Central memory CD4-positive, alpha-beta T cell (primary cell): ENCODE measurements at regions not wholly inside any gene's neighbourhood (a gene's known extent, or its start where the extent isn't known, plus 50 kb on each side); places are given as distances from the start of the nearest gene placed in this dataset.

Source experiments
- DNase-seq: peaks from one replicate; pipeline ENCODE4 v3.0.0; 2022

DNA sequence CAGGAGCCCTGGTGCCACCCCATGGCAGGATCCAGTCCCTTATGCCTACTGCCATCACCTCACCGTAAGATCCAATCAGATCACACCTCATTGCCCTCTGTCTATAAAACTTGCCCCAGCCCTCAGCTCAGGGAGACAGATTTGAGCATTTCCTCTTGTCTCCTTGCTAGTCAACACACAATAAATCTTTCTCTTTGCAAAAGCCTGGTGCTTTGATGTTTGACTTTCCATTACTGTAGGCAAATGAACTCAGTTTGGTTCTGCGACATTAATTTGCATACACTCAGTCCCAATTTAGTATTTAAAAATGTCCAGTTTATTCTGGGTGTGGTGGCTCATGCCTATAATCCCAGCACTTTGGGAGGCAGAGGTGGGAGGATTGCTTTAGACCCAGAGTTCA lies 188.4 kb downstream of the AEBP2 start:
- DNase-seq = no peak

DNA sequence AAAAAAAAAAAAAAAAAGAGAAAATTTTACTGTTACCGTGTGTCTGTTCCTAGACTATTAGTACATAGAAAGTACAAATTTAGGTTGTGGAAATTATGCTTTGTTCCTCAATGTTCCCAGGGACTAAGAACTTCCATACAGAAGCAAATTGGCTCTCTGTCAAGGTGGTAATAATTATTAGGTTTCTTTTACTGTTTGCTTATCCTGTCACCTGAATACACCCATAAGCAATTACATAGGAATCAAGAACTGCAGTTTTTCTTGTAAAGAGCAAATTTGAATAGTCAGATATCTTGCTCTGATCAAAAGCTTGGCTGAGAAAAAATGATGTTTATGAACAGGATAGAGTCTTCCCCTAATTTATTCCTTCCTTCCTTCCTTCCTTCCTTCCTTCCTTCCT lies 191.2 kb downstream of the AEBP2 start:
- no peak for DNase-seq

DNA sequence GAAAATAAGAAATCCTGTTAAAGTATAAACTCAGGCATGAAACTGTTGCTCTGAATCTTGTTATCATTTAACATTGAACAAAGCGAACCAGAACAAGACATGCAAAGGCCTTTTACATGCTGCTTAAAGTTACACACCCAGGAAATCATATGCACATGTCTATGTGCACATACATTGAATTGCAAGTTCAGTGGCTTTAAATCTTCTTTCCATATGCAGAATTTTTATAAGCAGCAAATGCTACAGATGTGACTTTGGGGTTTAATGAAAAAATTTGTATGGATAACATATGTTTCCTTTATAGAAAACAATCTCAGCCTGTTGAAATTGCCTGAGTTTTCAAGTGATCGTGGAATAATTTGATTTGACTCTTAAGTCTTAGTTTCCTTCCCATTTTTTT lies 193.9 kb downstream of the AEBP2 start:
- DNase-seq = no peak

DNA sequence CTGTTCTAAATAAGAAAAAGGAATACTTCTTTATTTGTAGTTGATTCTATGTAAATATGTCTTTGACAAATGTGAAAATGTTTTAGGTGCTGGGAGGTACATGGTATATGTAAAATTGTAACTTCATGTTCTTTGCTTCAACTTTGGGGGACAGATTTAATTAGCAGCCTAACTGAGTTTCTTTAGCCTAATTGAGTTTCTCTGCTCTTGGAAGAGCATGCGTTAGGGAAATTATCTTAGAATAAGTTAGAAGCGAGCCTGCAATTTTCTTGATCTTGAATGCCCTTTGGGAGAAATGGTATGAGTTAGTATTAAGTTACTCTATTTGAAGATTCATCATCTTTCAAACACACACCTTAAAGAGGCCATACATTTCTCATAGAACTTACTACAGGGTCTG lies 194.3 kb downstream of the AEBP2 start:
- DNase-seq = no peak

DNA sequence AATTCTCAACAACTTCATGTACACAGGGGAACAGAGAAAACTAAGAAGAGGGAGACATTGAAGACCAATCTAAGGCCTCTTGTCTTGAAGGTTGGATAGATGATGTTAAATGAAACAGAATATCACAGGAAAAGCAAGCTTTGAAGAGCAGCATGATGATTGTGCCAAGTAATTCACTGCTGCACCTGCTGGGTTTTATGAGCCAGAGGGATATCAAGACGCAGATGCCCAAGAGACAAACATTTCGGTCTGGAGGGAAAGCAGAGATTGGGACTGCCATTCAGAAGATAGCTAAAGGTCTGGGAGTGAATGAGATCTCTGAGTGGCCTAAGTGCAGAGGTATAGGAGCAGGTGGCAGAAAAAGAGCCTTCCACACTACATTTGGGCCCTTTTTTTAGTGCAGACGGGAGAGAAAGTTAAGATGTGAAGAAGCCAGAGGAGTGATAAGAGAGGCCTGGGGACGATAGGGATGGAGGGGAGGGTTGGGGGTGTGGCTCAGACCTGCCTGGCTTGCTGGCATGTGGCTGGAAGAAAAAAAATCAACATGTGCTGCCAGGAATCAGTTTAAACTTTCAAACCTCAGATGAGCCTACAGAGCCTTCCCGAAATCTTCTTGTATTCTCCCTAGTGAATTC lies 200.6 kb downstream of the AEBP2 start:
- no peak for DNase-seq

DNA sequence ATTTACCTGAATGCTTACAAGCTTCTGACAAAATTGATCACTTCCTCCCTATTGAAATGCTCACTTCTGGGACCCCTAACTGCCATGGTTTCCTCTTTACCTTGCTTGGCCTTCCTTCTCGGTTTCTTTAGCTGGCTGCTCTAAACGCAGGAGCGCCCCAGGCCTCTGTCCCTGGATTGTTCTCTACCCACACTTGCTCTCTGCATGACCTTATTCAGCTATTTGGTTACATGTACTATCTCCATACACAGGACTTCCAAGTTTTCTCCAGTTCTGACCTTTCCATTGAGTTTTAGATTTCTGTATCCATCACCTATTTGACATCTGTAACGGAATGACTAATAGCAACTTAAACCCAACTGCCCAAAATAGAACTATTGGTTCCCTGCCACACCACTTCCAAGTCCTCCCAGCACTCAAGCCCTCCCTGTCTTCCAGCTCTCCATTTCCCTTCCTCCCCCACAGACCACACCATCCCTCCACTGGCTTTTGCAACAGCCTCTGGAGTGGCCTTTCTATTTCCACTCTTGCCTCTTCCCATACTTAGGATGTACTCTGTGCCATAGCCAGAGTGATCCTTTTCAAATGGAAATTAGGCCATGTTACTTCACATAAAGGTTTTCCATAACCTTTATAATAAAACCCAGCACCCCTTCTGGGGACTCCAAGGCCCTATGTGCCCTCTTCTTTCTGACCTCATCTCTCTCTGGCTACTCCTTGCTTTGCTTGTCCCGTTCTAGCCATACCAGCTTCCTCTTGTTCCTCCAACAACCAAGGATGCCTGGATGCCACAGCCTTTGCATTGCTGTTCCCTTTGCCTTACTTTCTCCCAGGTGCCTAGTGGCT lies 202.2 kb downstream of the AEBP2 start:
- no peak for DNase-seq

DNA sequence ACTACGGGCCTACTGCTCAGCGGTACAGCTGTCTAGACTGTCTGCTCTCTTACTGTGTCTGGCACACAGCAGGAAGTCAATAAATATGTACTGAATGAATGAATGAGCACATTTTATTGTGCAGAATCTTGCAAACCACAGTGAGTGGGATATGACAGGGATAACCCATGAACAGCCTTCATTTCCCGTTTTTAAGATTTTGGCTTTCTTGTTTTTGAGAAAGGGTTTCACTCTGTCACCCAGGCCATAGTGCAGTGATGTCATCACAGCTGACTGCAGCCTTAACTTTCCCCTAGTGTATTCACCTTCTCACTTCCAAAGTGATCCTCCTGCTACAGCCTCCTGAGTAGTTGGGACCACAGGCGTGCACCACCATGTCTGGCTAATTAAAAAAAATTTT lies 203.1 kb downstream of the AEBP2 start:
- DNase-seq = no peak

DNA sequence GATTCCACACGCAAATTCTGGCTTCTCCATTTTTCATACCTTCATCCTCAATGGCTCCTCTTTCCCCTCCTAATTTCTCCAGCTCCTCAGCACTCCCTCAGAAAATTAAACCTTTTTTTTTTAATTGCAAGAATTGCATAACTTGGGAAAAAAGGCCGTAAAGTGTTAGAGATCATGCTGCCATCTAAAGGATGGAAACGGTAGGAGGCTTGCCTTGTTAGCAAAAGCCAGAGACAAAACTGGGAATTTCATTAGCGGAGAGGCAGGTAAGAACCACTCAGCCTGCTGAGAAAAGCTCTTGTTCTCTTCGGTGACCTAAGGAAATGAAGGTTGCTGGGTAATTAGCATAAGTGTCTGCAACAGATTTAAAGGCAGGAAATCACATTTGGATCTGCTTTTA lies 204.3 kb downstream of the AEBP2 start:
- no peak for DNase-seq

DNA sequence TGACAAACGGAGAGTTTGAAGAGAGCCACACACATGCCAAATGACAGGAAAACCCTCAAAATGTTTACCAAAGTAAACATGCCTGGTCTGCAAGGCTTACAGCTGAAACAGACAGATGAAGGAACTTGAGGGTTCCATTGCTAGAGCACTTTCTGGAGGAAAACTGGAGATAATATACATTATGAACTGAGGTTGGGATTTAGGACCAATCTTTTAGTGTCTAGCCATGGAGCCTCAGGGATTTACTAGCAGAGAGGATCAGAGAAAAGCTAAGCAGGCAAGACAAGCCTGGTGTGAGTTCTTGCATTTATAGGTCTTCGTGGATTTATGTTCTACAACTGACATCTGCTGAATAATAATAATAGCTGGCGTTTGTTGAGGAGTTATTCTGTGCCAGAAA lies 205.3 kb downstream of the AEBP2 start:
- no peak for DNase-seq

DNA sequence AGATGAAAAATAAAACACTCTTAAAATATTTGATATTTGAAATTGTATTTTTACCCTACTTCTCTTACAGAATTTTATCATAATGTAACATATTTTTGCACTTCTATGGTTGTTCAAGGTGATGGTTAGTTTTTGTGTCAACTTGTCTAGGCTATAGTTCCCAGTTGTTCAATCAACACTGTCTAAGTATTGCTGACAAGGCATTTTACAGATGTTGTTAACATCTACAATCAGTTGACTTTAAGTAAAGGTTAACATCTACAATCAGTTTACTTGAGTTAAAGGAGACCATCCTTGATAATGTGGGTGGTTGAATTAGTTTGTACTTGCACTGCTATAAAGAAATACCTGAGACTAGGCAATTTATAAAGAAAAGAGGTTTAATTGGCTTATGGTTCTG lies 206.5 kb downstream of the AEBP2 start:
- no peak for DNase-seq

DNA sequence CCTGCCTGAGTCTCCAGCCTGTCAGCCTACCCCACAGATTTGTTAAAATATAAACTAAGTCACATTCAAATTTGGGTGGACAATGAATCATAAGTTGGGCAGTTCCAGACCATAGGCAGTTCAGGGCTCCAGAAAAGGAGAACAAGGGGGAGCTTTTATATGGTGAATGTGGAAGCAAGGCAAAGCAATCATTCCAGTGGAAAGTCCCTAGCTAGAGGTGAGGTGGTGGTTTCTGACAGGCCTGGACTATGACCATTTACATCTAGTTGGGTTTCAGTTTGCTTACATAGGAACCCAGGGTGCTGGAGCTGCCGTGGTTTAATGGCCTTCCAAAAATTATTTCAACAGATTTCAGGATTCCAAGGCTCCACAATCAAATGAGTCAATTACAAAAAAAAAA lies 207.3 kb downstream of the AEBP2 start:
- DNase-seq = no peak

DNA sequence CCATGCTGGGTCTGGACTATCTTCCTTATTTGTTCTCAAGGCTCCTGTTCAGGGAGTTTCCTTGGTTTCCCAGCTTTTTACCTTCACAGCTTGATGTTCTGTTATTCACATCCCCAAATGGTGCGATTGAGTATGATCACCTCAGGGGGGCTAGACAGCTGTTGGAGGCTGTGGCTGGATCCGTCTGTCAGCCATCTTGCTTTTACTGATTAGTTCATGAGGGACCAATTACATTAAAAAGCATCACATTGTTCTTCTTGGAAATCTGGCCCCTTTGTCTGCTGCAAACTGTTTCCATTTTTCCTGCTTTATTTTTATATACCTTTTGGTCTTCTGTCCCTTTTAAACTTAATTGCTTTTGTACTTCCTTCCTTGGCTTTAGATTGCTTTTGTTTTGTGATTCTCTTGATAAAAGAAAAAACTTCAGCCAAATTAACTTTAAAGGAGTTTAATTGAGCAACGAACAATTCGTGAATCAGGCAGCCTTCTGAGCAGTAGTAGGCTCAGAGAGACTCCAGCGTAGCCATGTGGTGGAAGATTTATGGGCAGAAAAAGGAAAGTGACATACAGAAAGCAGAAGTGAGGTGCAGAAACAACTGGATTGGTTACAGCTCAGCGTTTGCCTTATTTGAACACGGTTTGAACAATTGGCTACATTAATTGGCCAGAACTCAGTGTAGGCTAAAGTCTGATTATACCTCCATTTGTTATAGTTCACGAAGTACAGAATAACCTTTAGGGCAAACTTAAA lies 208.7 kb downstream of the AEBP2 start:
- no peak for DNase-seq

DNA sequence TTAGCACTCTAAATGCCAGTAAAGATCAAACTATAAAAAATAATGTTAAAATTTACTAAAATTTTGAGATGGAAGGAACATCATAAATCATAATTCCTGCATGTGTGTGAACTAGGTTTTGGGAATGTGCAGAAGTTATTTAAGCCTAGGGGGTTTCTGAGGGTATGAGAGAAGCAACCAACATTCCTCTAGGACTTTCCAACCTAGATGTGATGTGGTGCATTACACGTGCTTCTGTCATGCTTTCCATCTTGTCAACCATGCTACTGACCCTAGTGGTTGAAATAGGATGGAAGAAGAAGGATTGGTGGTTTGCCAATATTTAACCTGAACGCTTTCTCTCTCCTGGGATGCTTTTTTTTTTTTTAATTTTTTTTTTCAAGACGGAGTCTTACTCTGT lies 209.3 kb downstream of the AEBP2 start:
- DNase-seq = no peak

DNA sequence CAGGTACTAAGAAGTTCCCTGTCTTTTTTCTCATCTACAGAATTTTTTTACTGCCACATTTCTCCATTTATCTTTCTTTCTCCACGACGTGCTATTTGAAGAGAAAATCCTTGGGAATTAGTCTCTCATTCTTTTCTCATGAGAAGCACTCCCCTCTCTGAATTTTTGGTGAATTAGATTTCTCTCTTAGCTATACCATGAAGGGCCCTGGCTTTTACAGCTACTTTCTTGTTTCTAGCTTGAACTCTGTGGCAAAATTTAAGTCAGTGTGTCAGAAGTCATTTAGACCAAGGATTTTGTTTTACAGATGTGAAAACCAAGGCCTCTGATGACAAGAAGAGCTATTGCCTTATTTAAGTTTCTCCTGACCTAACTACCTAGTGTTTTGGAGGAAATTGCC lies 213.1 kb downstream of the AEBP2 start:
- DNase-seq = no peak

DNA sequence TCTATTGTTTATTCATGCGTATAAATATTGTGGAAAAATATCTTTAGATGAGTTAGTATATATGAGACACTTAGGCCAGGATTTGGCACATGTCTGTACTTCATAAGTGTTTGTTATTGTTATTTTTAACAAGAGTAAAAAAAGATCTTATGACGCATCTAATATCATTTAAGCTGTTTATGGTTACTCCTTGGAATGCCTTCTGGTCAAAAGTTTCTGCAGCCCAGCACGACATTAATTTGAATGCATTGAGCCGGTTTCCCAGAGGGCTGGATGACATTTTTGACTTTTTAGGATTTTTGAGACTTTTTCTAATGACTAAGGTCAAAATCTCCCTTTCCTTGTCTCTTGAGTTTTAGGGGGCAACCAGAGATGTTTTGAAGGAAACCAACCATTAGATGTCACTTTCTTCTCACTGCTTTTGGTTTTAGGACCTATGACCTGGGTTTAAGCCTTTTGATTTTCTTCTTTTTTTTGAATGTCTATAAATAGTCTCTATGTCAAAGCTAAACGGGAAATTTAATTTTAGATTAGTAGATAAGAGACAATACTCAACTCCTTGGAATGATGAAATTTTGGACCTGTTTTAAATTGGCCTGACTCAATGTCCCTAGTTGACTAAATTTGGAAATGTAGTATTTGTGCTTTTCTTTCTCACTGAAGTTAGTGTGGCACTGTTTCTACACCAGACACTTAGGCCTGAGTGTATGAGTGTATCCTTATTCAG lies 215.5 kb downstream of the AEBP2 start:
- no peak for DNase-seq

DNA sequence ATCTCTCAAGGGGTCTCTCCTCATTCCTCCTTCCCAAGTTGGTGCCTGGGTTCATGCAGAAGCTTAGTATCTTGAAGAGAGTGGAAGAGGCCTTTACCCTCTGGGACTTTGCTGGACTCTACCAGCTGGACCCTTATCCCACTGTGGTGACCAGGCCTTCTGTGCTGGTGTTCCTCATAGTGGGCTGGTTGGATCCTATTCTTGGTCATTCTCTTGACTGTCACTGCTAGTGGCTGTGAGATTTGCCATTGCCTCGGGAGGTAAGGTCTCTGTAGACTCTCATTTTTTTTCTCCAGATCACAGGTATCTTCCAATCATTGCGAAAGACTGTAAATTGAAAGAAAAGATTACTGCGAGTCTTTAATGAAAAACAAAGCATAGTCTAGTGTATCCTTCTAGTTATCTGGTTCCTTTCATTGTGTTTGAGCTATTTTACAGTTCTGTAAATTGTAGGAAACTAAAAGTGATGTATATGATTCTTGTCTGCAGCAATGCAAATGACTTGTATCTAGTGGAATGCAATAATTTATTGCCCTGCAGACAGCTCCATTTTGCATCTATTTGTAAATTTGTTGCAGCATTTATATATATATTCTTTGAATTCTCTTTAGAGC lies 217.9 kb downstream of the AEBP2 start:
- no peak for DNase-seq

DNA sequence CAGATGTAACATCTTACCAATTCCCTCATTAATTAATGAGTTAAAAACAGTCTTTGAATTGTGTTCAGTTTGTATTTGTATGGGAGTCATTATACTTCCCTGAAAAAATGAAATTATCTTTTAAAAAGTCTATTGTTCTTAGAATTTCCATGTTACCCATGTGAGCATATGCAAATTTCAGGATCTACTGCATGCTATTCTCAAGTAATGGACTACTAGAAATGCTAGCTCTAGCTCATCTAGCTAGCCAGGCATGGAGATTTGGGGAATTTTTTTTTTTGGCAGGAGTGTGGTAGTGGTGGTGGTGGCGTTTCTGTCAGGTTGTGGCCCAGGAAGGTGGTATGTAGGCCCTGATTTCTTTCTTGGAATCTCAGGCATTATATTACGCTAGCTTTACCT lies 218.4 kb downstream of the AEBP2 start:
- no peak for DNase-seq

DNA sequence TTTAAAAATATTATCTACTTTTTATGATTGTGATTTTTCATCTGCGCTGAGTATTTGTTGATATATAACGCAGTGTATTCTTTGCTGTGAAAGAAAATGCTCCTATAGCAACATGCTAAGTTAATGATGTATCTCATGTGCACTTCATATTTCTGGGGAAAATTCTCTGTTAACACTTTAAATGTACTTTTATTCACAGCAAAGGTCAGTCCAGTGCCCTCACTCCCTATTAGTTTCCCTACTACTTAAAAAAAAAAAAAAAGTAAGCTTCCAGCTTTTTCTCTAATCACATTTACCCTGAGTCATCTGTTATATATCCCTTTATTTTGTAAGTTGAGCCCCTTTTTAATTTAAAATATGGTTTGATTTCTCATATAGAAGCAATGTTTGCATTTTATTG lies 219.8 kb downstream of the AEBP2 start:
- DNase-seq = no peak

DNA sequence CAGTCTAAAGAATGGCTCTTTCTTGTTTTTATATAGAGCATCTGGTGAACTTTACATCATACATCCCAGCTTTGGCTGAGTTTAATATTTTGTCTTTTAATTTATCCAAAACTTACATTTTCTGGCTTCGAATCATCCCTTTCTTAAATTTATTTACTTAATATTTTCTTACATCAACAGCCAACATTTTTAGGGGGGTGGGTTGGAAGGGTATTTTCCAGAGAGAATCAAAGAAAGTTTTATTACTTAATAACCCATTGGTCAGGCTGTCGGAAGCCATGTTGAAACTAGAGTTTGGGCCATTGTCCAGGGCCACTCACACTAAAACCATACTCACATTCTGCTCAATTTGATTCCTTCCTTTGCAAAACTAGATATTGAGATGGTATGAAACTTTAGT lies 220.2 kb downstream of the AEBP2 start:
- DNase-seq = no peak

DNA sequence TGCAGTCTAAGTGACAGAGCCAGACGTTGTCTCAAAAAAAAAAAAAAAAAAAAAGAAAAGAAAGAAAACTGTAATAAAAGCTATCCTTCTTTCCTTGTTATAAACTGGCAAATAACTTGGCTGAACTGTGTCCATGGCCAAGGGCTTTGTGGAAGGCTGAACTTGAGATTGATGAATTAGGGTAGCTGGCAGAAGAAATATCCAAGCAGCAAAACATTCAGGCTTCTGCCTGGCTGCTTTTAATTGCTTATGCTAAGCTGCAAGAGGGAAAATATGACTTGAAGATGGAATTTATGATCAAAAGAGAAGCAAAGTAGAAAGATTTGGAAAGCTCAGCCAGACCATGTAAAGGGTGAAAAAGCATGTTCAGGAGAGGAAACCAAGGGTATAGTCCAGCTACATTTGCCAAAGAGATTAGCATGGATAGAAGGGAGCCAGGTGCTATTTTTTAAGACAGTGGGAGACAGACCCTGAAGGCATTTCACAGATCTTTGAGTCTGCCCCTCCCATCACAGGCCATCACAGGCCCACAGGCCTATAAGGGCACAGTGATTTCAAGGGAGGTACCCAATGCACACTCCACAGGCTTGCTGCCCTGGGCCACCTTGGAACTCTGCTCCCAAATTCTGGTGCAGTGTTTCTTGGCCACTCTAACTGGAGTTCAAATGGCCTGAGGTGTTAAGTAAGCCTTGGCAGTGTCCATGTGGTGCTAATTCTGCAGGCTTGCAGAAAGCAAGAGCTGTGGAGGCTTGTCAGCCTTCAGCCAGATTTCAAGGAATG lies 226.0 kb downstream of the AEBP2 start:
- DNase-seq = no peak

DNA sequence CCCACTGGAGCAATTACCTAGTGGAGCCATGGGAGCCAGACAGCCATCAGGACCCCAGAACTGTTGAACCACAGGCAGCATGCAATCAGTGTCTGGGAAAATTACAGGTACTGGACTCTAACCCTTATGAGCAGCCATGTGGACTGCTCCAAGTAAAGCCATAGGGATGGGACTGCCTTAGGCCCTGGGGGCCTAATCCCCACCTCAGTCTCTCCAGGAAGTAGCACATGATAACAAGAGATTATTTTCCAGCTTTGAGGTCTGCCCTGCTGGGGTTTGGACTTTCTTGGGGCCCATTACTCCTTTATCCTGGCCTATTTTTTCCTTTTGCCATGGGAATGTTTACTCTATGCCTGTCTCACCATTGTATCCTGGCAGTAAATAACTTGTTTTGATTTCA lies 226.8 kb downstream of the AEBP2 start:
- DNase-seq = no peak

DNA sequence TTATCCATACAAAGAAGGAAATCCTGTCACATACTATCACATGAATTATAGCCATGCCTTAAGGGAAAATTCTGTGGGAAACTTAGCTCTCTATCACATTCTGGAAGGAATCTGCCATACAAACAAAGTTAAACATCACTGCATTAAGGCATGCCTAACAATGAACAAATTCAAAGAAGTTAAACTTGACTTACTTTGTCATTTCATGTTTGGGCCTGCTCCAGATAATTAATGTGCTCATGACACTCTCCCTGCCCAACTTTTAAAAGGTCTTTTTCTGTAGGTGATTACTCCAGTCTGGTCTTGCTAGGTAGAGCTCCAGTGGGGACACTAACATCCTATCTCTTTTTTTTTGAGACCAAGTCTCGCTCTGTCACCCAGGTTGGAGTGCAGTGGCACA lies 230.5 kb downstream of the AEBP2 start:
- no peak for DNase-seq
